DMS 273 (cell line): ENCODE measurements at regions not wholly inside any gene's neighbourhood (a gene's known extent, or its start where the extent isn't known, plus 50 kb on each side); places are given as distances from the start of the nearest gene placed in this dataset.

Source experiments
- DNase-seq: peaks from one replicate; lab custom pipeline; 2025; ENCODE audit not compliant: unreplicated experiment; lab: John Stamatoyannopoulos, UW

- no peak for DNase-seq
Measured at GRCh38 chr14:100638211-100638855, 51.1 kb upstream of the BEGAIN start.

DNA sequence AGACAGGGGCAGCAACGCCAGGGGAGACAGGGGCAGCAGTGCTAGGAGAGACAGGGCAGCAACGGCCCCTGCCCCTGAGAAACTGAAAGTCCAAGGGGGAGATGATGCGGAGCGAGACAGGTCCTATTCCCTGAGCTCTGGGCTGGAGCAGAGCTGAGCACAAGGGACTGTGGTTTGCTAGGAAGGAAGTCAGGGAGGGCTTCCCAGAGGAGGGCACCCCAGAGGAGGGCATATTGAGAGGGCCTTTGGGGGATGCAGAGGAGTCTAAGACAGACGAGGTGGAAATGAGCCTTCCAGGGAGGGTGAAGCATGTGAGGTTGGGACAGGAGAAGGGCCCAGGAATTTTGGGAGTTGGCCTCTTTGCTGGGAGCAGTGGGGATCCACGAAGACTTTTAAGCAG lies 52.1 kb upstream of the BEGAIN start:
- DNase-seq, result no peak

GRCh38 chr14:100640471-100641273 lies 53.5 kb upstream of the BEGAIN start:
- no peak for DNase-seq

DNA sequence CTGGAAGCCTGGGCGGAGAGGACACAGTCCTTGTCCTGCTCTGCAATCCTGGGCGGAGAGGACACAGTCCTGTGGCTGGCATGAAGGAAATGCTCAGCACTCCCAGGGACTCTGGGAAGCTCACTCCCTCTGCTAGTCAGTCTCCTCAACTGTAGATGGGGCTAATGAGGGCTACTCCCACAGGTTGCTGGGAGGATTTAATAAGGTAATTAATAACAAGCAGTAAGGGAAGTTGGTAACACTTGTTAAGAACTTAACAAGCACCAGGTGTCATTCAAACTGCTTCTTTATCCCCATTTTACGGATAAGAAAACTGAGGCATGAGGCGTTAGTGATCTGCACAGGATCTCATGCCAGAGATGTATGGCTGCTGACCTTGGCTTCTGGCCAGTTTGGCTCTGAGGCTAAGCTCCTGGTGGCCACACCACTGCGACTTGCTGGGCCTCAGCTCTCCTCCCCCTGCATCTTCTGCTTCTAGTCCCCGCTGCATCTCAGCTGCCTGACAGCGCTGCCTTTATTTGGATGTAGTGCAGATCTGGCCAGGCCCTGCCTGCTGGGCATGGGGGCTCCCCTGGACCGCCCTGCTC lies 54.1 kb upstream of the BEGAIN start:
- no peak for DNase-seq

- no peak for DNase-seq
Measured at GRCh38 chr14:100643426-100643825, 56.2 kb upstream of the BEGAIN start.

DNA sequence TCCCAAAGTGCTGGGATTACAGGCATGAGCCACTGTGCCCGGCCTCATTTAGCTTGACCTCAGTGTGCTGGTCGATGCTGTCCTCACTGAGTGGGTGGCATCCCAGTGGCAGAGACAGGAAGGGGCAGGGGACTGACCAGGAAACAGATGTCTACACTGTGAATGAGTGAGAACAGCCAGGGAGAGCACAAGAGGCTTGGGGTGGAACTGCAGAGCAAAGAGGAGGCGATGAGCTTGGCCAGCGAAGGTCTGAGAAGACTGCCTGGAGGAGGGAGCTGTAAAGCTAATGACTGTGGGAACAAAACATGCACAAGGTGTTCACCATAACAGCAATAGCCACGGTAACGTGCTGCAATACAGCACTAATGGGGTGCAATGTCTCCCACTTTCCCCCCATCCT lies 57.2 kb upstream of the BEGAIN start:
- no peak for DNase-seq

DNA sequence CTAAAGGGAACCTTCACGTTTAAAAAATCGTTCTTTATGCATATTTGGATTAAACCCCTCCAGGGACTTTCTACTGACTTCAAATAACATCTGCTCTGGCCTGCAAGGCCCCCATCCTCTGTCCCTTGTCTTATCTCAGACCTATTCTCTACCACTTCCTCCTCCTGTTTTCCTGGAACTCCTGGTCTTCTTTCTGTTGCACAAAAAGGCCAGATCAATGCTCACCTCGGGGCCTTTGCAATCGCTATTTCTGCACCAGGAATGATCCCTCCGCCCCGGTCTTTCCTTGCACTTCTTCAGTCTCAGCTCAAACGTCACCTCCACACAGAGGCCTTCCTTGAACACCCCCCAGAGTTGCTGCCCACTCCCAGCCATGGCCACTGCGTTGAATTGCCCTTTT lies 57.6 kb upstream of the BEGAIN start:
- no peak for DNase-seq

DNA sequence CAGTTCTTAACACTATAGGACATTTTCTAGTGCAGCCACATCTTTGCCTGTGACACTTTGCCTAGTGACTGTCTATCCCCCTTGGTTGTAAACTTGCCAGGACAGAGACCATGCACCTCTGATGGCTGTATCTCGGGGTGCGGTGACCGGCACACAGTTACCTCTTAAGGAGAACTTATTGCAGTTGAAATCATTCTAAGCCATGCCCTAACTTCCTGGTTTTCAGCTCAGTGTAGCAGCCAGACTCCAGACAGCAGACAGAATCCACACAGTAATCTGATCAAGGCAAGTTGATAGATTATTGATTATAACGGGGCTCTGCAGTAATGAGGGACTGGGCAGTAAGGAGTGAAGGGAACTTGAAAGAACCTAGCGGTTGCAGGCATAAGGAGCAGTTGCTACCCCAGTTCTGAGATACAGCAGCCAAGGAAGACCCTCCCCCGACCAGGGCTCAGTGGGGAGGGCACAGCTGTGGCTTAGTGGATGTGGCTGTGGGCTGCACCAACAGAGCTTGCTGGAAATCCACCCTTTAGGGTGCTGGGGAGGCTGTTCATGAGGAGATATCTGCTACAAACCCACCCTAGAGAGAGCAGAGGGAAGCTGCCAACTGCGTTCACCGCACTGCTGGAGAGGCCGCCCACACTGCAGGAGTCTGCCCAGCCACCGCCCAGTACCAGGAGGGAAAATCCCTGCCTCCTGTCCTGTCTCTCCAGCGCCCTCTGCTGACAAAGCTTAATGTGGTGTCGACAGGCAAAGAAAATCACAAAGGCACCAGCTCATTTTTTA lies 58.2 kb upstream of the BEGAIN start:
- peak; percentile 96 for DNase-seq

DNA sequence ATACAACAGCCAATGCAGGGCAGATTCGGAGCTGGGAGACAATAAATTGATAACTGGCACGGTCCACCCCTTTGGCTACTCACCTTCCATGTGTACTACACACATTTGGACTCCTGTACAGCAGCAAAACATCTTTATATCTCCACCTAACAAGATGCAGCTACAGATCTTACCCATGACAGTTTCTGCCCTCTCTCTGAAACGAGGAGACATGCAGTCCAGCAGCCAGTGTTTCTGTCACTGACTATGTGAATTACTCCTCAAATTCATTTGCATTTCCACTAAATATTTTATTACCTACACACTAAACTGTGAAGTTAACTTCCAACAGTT lies 58.7 kb upstream of the BEGAIN start:
- no peak for DNase-seq

DNA sequence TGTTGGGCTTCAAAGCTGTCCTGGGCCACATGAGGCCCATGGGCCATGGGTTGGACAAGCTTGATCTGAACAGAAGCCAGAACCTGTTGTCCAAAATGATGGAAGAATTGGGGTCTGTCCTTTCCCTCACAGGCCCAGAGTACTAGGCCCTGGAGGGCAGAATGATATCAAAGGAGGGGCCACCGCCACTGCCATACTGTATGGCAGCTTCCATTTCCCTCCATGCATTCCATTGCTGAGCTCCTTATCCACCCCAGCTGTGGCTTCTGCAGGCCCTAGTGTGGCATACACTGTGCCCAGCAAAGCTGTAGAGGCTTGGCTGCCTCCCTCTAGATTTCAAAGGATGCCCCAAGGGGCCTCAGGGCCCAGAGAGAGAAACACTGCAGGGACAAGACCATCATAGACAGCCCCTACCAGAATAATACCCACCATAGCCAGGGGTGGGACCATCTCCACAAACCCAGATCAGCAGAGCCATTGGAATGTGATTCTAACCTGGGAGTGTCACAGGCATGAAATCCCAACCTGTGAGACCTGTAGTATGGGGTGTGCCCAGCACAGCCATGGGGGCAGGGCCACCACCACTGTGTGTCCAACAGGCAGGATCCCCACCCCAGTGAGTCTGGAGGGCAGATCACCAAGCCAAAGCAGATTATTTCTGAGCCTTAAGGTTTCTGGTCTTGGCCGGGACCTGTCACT lies 61.4 kb upstream of the BEGAIN start:
- DNase-seq, result no peak

DNA sequence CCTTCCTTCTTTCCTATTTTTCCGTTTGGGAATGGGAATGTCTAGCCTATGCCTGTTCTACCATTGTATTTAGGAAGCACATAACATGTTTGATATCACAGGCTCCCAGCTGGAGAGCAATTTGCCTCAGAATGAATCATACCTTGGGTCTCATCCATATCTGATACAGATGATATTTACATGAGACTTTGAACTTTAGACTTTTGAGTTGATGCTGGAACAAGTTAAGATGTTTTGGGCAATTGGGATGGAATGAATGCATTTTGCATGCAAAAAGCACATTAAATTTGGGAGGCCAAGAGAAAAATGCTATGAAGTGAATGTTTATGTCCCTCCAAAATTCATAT lies 61.9 kb upstream of the BEGAIN start:
- peak; percentile 29 for DNase-seq

DNA sequence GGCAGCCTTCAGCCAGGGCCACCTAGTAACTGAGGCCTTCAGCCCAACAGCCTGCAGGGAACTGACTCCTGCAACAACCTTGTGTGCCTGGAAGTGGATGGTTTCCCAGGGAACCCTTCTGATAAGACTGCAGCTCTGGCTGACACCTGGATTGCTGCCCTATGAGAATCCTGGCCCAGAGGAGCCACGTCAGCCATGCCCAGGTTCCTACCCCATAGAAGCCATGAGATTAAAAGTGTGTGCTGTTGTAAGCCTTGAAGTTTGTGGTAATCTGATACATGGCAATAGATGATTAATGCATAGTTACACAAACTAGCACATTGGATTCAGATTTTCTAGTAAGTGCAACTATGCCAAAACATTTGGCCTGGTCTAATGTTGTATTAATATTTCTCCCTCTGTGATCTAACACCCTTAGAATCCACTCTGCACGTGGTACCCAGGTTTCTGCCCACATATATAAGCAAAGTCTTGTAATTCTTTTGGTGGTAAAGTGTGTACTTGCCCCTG lies 64.8 kb upstream of the BEGAIN start:
- no peak for DNase-seq

- DNase-seq, result no peak
Measured at GRCh38 chr14:100652744-100653143, 65.5 kb upstream of the BEGAIN start.

- no peak for DNase-seq
Measured at GRCh38 chr14:100653409-100653808, 66.2 kb upstream of the BEGAIN start.

- no peak for DNase-seq
Measured at GRCh38 chr14:100654025-100654813, 67.0 kb upstream of the BEGAIN start.

DNA sequence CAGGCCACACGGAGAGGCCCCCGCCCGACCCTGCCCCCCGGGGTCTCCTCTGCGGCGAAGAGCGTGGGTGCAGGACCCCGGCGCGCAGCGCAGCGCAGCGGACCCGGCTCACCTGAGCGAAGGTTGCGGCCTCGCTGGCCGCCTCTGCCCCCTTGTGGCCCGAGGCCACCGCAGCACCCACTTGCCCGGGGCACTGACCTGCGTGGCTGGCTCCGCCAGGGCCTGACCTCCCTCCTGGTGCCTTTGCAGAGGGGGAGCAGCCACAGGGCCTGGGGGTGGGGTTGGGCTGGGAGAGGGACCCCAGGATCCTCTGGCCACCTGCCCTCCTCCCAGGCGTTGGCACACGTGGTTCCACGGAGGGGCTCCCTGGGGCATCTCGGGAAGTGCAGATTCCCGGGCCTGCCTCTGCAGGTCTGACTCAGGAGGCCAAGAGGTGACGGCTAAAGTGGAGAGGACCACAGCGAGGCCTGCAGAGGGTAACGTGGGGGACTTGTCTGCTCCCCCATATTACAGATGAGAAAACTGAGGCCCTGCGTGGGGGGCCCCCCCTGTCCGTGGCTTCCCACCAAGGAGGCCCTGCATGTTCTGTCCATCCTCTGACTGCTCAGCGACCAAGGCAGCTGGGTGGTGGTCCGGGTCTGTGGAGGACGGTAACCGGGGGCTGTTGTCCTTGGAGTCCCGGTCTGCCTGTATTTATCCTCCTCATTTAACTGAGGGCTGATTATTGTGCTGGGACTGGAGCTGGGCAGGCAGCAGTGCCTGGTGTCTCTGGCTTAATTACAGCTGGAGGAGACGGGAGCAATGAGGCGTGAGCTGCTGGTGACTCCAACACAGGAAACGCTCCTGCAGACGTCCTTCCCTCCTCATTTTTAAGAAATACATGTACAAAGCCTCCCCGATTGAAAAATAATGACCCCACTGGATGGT lies 67.9 kb upstream of the BEGAIN start:
- DNase-seq, result peak; percentile 68

- peak; percentile 51 for DNase-seq
Measured at GRCh38 chr14:100655741-100656085, 68.5 kb upstream of the BEGAIN start.

- no peak for DNase-seq
Measured at GRCh38 chr14:100656996-100657395, 69.7 kb upstream of the DLK1 start.

- no peak for DNase-seq
Measured at GRCh38 chr14:100657780-100658179, 68.9 kb upstream of the DLK1 start.
